Neural progenitor cell (in vitro differentiated cells): ENCODE measurements at regions not wholly inside any gene's neighbourhood (a gene's known extent, or its start where the extent isn't known, plus 50 kb on each side); places are given as distances from the start of the nearest gene placed in this dataset.

Experiments used
- DNase-seq: peaks from one replicate; pipeline ENCODE4 v3.0.0-alpha.2; 2016; ENCODE audit warnings: low spot score
- H2AFZ ChIP-seq: fragments of 200-600 bp; sonication (generic); replicated peaks from 2 replicates; pipeline ENCODE4 v1.6.1; 2016; ENCODE audit warnings: antibody characterized with exemption
- H3F3A ChIP-seq: fragments of 200-600 bp; sonication (generic); 2 replicates; pipeline ENCODE4 v1.6.1; 2016; ENCODE audit warnings: antibody characterized with exemption, low read depth
- H3K27ac ChIP-seq: fragments of 200-600 bp; sonication (generic); 2 replicates; pipeline ENCODE4 v1.5.1; 2016; ENCODE audit warnings: mild to moderate bottlenecking
- H3K27me3 ChIP-seq: fragments of 200-600 bp; sonication (generic); 2 replicates; pipeline ENCODE4 v1.6.1; 2016; ENCODE audit warnings: mild to moderate bottlenecking, moderate library complexity
- H3K36me3 ChIP-seq: fragments of 200-600 bp; sonication (generic); 2 replicates; pipeline ENCODE4 v1.5.1; 2016
- H3K4me1 ChIP-seq: fragments of 200-600 bp; sonication (generic); 2 replicates; pipeline ENCODE4 v1.6.1; 2016; ENCODE audit warnings: mixed run types
- H3K4me2 ChIP-seq: fragments of 200-600 bp; sonication (generic); 2 replicates; pipeline ENCODE4 v1.6.1; 2016
- H3K4me3 ChIP-seq: fragments of 200-600 bp; sonication (generic); 2 replicates; pipeline ENCODE4 v1.5.1; 2016
- H3K79me2 ChIP-seq: fragments of 200-600 bp; sonication (generic); 2 replicates; pipeline ENCODE4 v1.6.1; 2016; ENCODE audit warnings: low read depth
- H3K9ac ChIP-seq: fragments of 200-600 bp; sonication (generic); 2 replicates; pipeline ENCODE4 v1.6.1; 2016
- H3K9me3 ChIP-seq: fragments of 200-600 bp; sonication (generic); 2 replicates; pipeline ENCODE4 v1.5.1; 2016; ENCODE audit warnings: low read depth
- H4K20me1 ChIP-seq: fragments of 200-600 bp; sonication (generic); 2 replicates; pipeline ENCODE4 v1.6.1; 2016; ENCODE audit warnings: low read depth
- H3K27ac Mint-ChIP-seq: 3 replicates; pipeline ENCODE4 v1.8.0; 2021; ENCODE audit warnings: mixed read lengths
- H3K27me3 Mint-ChIP-seq: 2 replicates; pipeline ENCODE4 v1.8.0; 2022; ENCODE audit warnings: low read depth, mild to moderate bottlenecking, inconsistent platforms, moderate library complexity, mixed read lengths; ENCODE audit not compliant: insufficient read depth
- H3K36me3 Mint-ChIP-seq: 3 replicates; pipeline ENCODE4 v1.8.0; 2021; ENCODE audit warnings: mixed read lengths
- H3K4me1 Mint-ChIP-seq: 3 replicates; pipeline ENCODE4 v1.8.0; 2021; ENCODE audit warnings: mixed read lengths
- H3K4me3 Mint-ChIP-seq: 3 replicates; pipeline ENCODE4 v1.8.0; 2021; ENCODE audit warnings: mild to moderate bottlenecking, moderate library complexity, mixed read lengths
- H3K9me3 Mint-ChIP-seq: 3 replicates; pipeline ENCODE4 v1.8.0; 2020; ENCODE audit warnings: mixed read lengths
- EZH2 ChIP-seq: fragments of 200-600 bp; sonication (generic); IDR thresholded peaks from 2 replicates; pipeline ENCODE4 v1.6.1; 2017; ENCODE audit warnings: antibody characterized with exemption, mild to moderate bottlenecking, moderate library complexity
- EZH2phosphoT487 ChIP-seq: fragments of 200-600 bp; sonication (generic); IDR thresholded peaks from 2 replicates; pipeline ENCODE4 v1.6.1; 2017; ENCODE audit warnings: antibody characterized with exemption
- TF ChIP-seq, protein P1 (sequence below): fragments of 200-600 bp; sonication (generic); IDR thresholded peaks from 2 replicates; pipeline ENCODE4 v1.5.1; 2017; ENCODE audit warnings: antibody characterized with exemption, mild to moderate bottlenecking

DNA sequence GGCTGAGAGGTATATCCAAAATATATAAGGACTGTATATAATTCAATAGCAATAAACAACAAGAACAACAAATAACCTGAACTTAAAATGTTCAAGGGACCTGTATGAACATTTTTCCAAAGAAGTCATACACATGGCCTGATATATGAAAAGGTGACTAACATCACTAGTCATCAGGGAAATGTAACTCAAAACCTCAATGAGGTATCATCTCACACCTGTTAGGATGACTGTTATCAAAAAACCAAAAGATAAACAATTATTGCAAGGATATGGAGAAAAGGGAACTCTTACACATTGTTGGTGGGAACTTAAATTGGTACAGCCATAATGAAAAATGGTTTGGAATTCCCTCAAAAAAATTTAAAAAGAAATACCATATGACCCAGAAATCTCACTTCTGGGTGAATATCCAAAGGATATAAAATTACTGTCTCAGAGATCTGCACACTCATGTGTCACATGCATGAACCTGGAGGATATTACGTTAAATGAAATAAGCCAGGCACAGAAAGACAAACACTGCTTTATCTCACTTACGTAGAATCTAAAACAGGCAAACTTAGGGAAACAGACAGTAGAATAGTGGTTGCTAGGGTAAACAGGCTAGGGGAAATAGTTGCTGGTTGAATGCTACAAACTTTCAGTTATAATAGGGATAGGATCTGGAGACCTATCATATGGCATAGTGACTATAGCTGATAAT, 334.5 kb upstream of the MMADHC start:
- H3K4me3 Mint-ChIP-seq: no peak overlapping the region
- no peak overlapping the region for H3K27ac ChIP-seq
- no peaks in the 10 kb centered on the region for H4K20me1 ChIP-seq
- peaks cover 4% of the 10 kb centered on the region for H3K36me3 Mint-ChIP-seq
- no peaks in the 10 kb centered on the region for H3K79me2 ChIP-seq
- H3K27me3 ChIP-seq: no peaks in the 10 kb centered on the region
- H3K4me1 ChIP-seq: no peaks in the 10 kb centered on the region
- no peaks in the 10 kb centered on the region for H3F3A ChIP-seq
- no peak overlapping the region for H3K4me2 ChIP-seq
- peaks cover 4% of the 10 kb centered on the region for H3K36me3 ChIP-seq
- peaks cover 9% of the 10 kb centered on the region for H3K9me3 Mint-ChIP-seq
- H3K4me3 ChIP-seq: no peak overlapping the region
- no peak overlapping the region for H3K9ac ChIP-seq
- DNase-seq: no peak
- no peak overlapping the region for H3K27ac Mint-ChIP-seq
- TF ChIP-seq EZH2 (no peak), EZH2phosphoT487 (no peak)
- TF ChIP-seq, protein P1, sequence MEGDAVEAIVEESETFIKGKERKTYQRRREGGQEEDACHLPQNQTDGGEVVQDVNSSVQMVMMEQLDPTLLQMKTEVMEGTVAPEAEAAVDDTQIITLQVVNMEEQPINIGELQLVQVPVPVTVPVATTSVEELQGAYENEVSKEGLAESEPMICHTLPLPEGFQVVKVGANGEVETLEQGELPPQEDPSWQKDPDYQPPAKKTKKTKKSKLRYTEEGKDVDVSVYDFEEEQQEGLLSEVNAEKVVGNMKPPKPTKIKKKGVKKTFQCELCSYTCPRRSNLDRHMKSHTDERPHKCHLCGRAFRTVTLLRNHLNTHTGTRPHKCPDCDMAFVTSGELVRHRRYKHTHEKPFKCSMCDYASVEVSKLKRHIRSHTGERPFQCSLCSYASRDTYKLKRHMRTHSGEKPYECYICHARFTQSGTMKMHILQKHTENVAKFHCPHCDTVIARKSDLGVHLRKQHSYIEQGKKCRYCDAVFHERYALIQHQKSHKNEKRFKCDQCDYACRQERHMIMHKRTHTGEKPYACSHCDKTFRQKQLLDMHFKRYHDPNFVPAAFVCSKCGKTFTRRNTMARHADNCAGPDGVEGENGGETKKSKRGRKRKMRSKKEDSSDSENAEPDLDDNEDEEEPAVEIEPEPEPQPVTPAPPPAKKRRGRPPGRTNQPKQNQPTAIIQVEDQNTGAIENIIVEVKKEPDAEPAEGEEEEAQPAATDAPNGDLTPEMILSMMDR: no peak
- H3K9me3 ChIP-seq: peaks cover 6% of the 10 kb centered on the region
- H3K4me1 Mint-ChIP-seq: peaks cover 4% of the 10 kb centered on the region
- H2AFZ ChIP-seq: no peak overlapping the region
- H3K27me3 Mint-ChIP-seq: no peaks in the 10 kb centered on the region

DNA sequence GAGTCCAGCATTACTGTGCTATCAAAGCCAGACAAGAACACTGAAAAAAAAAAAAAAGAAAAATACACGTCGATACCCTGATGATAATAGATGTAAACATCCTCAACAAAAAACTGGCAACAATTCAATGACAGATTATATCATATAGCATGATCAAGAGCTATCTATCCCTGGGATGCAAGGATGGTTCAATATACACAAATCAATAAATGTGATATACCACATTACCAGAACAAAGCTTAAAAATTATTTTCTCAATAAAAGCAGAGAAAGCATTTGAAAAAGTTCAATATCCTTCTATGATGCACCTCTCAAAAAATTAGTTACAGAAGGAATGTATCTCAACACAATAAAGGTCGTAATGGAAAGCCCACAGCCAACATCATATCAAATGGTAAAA, 332.8 kb upstream of the MMADHC start:
- H4K20me1 ChIP-seq: no peaks in the 10 kb centered on the region
- Mint-ChIP-seq H3K27ac (no peak overlapping the region), H3K27me3 (no peaks in the 10 kb centered on the region), H3K4me3 (no peak overlapping the region), H3K4me1 (peaks cover 4% of the 10 kb centered on the region), H3K9me3 (peaks cover 9% of the 10 kb centered on the region), H3K36me3 (peaks cover 4% of the 10 kb centered on the region)
- no peaks in the 10 kb centered on the region for H3F3A ChIP-seq
- H3K4me2 ChIP-seq: no peak overlapping the region
- no peak overlapping the region for H3K4me3 ChIP-seq
- H3K79me2 ChIP-seq: no peaks in the 10 kb centered on the region
- TF ChIP-seq, protein P1: no peak
- H3K36me3 ChIP-seq: peaks cover 4% of the 10 kb centered on the region
- H3K9me3 ChIP-seq: peaks cover 6% of the 10 kb centered on the region
- H3K4me1 ChIP-seq: peaks cover 5% of the 10 kb centered on the region
- no peak overlapping the region for H2AFZ ChIP-seq
- DNase-seq: no peak
- no peaks in the 10 kb centered on the region for H3K27me3 ChIP-seq
- H3K27ac ChIP-seq: no peak overlapping the region
- no peak overlapping the region for H3K9ac ChIP-seq

DNA sequence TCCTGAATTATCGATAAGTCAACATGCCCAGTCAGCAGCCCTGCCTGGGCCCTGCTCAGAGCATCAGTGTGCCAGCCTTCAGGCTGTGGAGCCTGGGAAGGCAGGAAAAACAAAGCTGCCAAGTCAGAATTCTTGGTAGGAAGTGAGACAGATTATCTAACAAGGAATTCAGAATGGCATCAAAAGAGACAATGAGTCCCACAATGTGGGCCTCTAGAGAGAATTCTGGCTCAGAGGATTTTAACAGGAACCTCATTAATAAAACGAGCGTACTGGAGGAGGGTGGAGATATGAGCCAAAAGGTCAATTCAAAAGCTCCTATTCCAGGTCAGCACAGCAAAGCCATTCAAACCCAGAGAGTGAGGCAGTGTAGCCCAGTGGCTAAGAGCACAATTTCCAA, 327.6 kb upstream of the MMADHC start:
- H2AFZ ChIP-seq: peak overlapping the region; percentile 59
- H3K36me3 ChIP-seq: no peaks in the 10 kb centered on the region
- DNase-seq: peak; percentile 47
- no peaks in the 10 kb centered on the region for H3K79me2 ChIP-seq
- H3K9me3 ChIP-seq: peaks cover 3% of the 10 kb centered on the region
- H3K9ac ChIP-seq: no peak overlapping the region
- peak overlapping the region; percentile 44 for H3K4me2 ChIP-seq
- no peak overlapping the region for H3K27ac Mint-ChIP-seq
- H3K9me3 Mint-ChIP-seq: peaks cover 13% of the 10 kb centered on the region
- H4K20me1 ChIP-seq: no peaks in the 10 kb centered on the region
- H3F3A ChIP-seq: no peaks in the 10 kb centered on the region
- H3K36me3 Mint-ChIP-seq: peaks cover 4% of the 10 kb centered on the region
- no peak overlapping the region for H3K4me3 ChIP-seq
- H3K4me1 ChIP-seq: peaks cover 14% of the 10 kb centered on the region
- TF ChIP-seq, protein P1: no peak
- TF ChIP-seq EZH2: no peak
- TF ChIP-seq EZH2phosphoT487: no peak
- H3K4me3 Mint-ChIP-seq: no peak overlapping the region
- H3K27ac ChIP-seq: peak overlapping the region; percentile 50
- no peaks in the 10 kb centered on the region for H3K27me3 ChIP-seq
- no peaks in the 10 kb centered on the region for H3K27me3 Mint-ChIP-seq
- peaks cover 6% of the 10 kb centered on the region for H3K4me1 Mint-ChIP-seq
